ENCODE measurements at regions not wholly inside any gene's neighbourhood (a gene's known extent, or its start where the extent isn't known, plus 50 kb on each side); places are given as distances from the start of the nearest gene placed in this dataset.

DNA sequence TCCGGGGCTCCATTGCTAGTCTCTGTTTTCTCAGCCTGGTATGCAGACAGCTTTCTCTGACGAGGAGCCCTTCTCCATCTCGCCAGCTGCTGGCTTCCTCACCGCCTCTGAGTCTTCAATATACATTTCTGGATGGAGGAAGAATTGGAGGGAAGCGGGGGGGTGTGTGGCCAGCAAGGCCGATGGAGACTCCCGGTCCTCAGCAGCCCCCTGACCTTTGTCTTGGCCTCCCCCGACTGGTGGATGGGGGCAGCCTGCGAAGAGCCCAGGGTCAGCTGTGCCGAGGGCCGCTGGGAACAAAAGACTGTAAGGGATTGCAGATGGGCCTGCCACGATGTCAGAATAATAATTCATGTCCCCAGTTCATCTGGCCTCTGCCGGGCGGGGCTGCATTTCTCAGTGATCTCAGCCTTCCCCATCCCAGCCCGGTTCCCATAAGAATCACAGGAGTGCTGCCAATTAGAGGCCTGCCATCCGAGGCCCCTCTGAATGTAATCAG is 54.3 kb upstream of the STX16 start:
- no peak for DNase-seq
- Histone ChIP-seq H3K9me3 (ENCODE audit: control insufficient read depth, insufficient read depth, low read length) (peaks cover 3% of the 10 kb centered on the region), H2AK9ac (replicated peaks; ENCODE audit: low read depth, low read length, poor library complexity) (no peak overlapping the region), H3K23ac (ENCODE audit: low read depth, low read length) (no peak overlapping the region), H2BK120ac (ENCODE audit: low read depth, low read length) (no peak overlapping the region), H3K18ac (ENCODE audit: low read depth, low read length) (no peak overlapping the region), H4K20me1 (ENCODE audit: insufficient read depth, low read length) (no peaks in the 10 kb centered on the region), H2AK5ac (ENCODE audit: low read depth, low read length) (no peak overlapping the region), H2AFZ (replicated peaks; ENCODE audit: low read length, poor library complexity) (peak overlapping the region; percentile 56), H3K9ac (ENCODE audit: low read depth, low read length) (no peak overlapping the region), H3K79me1 (ENCODE audit: low read depth in 1 of 2, low read length in 2 of 2) (no peaks in the 10 kb centered on the region), H4K8ac (ENCODE audit: low read depth in 2 of 2, low read length in 2 of 2) (no peak overlapping the region), H4K5ac (ENCODE audit: low read depth, low read length) (no peak overlapping the region), H3K36me3 (ENCODE audit: control insufficient read depth, insufficient read depth, low read length) (no peaks in the 10 kb centered on the region), H2BK15ac (ENCODE audit: low read depth, low read length) (no peak overlapping the region), H3K9me1 (ENCODE audit: insufficient read depth, low read length) (0 out of 2 replicates have a peak, but pooled peaks cover 2% of the 10 kb centered on the region), H3K4me3 (ENCODE audit: insufficient read depth, low read depth, low read length) (no peak overlapping the region), H2BK20ac (ENCODE audit: low read depth, low read length) (no peak overlapping the region), H3K4me2 (ENCODE audit: low read depth, low read length) (no peak overlapping the region), H2BK5ac (ENCODE audit: low read depth, low read length, poor library complexity, severe bottlenecking) (no peak overlapping the region), H3K27ac (ENCODE audit: insufficient read depth, low read length) (no peak overlapping the region), H3K4me1 (ENCODE audit: control insufficient read depth, insufficient read depth, low read length) (peaks cover 5% of the 10 kb centered on the region), H3K14ac (replicated peaks; ENCODE audit: low read depth, low read length) (no peak overlapping the region), H3K4ac (ENCODE audit: low read depth, low read length) (no peak overlapping the region), H3K27me3 (ENCODE audit: control insufficient read depth, insufficient read depth, low read length) (peaks cover 12% of the 10 kb centered on the region; the same call in 1 of the 2 replicates), H3K56ac (ENCODE audit: extremely low read depth, insufficient read depth, low read length) (no peak overlapping the region), H4K91ac (ENCODE audit: insufficient read depth, low read depth, low read length) (no peak overlapping the region)
- BruUV-seq (replicated peaks), result no TSS peak
- in situ Hi-C loops (cut with MboI; ENCODE audit: low sequenced_read_pairs) (no loop called here), dilution Hi-C loops (cut with HindIII; ENCODE audit: low sequenced_read_pairs, unreplicated experiment) (no loop called here), intact Hi-C loops (cut with micrococcal nuclease) (no loop called here)
- POLR2A ChIA-PET (ENCODE audit: unreplicated experiment), result no interaction called here
- TF ChIP-seq RCOR1 (IDR thresholded peaks at IDR 0.05; ENCODE audit: insufficient replicate concordance, low read length) (no peak), CHD1 (IDR thresholded peaks at IDR 0.05; ENCODE audit: low read depth, low read length) (no peak), MAFK (IDR thresholded peaks at IDR 0.05; ENCODE audit: low read depth, low read length) (no peak), NFE2L2 (IDR thresholded peaks at IDR 0.05; ENCODE audit: low read depth, low read length) (no peak), RAD21 (IDR thresholded peaks at IDR 0.05; ENCODE audit: low read length) (no peak), CEBPB (IDR thresholded peaks at IDR 0.05; ENCODE audit: low read depth, low read length) (no peak), BHLHE40 (IDR thresholded peaks at IDR 0.05; ENCODE audit: low read depth, low read length) (no peak), FOS (IDR thresholded peaks at IDR 0.05; ENCODE audit: low read depth, low read length) (no peak), RFX5 (IDR thresholded peaks at IDR 0.05; ENCODE audit: low read depth, low read length) (no peak), POLR2A (IDR thresholded peaks at IDR 0.05; ENCODE audit: low read depth, low read length) (no peak)
- TF ChIP-seq, protein P1, sequence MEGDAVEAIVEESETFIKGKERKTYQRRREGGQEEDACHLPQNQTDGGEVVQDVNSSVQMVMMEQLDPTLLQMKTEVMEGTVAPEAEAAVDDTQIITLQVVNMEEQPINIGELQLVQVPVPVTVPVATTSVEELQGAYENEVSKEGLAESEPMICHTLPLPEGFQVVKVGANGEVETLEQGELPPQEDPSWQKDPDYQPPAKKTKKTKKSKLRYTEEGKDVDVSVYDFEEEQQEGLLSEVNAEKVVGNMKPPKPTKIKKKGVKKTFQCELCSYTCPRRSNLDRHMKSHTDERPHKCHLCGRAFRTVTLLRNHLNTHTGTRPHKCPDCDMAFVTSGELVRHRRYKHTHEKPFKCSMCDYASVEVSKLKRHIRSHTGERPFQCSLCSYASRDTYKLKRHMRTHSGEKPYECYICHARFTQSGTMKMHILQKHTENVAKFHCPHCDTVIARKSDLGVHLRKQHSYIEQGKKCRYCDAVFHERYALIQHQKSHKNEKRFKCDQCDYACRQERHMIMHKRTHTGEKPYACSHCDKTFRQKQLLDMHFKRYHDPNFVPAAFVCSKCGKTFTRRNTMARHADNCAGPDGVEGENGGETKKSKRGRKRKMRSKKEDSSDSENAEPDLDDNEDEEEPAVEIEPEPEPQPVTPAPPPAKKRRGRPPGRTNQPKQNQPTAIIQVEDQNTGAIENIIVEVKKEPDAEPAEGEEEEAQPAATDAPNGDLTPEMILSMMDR (conservative IDR thresholded peaks at IDR 0.05; ENCODE audit: low read depth, low read length), result no peak
- TF ChIP-seq, protein P2, sequence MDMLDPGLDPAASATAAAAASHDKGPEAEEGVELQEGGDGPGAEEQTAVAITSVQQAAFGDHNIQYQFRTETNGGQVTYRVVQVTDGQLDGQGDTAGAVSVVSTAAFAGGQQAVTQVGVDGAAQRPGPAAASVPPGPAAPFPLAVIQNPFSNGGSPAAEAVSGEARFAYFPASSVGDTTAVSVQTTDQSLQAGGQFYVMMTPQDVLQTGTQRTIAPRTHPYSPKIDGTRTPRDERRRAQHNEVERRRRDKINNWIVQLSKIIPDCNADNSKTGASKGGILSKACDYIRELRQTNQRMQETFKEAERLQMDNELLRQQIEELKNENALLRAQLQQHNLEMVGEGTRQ (IDR thresholded peaks at IDR 0.05; ENCODE audit: low read depth, low read length), result no peak
- TF ChIP-seq, protein P3, sequence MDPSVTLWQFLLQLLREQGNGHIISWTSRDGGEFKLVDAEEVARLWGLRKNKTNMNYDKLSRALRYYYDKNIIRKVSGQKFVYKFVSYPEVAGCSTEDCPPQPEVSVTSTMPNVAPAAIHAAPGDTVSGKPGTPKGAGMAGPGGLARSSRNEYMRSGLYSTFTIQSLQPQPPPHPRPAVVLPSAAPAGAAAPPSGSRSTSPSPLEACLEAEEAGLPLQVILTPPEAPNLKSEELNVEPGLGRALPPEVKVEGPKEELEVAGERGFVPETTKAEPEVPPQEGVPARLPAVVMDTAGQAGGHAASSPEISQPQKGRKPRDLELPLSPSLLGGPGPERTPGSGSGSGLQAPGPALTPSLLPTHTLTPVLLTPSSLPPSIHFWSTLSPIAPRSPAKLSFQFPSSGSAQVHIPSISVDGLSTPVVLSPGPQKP (IDR thresholded peaks at IDR 0.05; ENCODE audit: borderline replicate concordance, low read depth, low read length), result no peak
- no peak for ATAC-seq (ENCODE audit: low read depth)
- WGBS, 2 experiments (ENCODE audit: extremely low coverage in 2 of 2, insufficient read length in 1 of 2), result 50% methylated on average over 6 of the region's 16 CpGs; no CpG with 5 or more reads in 1 of the 2 experiments
- CTCF ChIA-PET, result interaction anchor here (0.6 kb wide), 1 partner anchor 115 kb away, joined by 3 read pairs; no protein-coding TSS in a partner anchor

Measured in IMR-90 (cell line).